Endothelial cell (in vitro differentiated cells): ENCODE measurements at regions not wholly inside any gene's neighbourhood (a gene's known extent, or its start where the extent isn't known, plus 50 kb on each side); places are given as distances from the start of the nearest gene placed in this dataset.

ENCODE experiments used
- DNase-seq: peaks from one replicate; pipeline ENCODE4 v3.0.0; 2021; ENCODE audit warnings: low spot score
- H3K27ac Mint-ChIP-seq: one replicate; pipeline ENCODE4 v1.8.0; 2021; ENCODE audit warnings: mixed read lengths, inconsistent platforms; ENCODE audit not compliant: unreplicated experiment
- H3K27me3 Mint-ChIP-seq: one replicate; pipeline ENCODE4 v1.8.0; 2021; ENCODE audit warnings: mild to moderate bottlenecking, moderate library complexity, mixed read lengths, inconsistent platforms; ENCODE audit not compliant: unreplicated experiment
- H3K36me3 Mint-ChIP-seq: one replicate; pipeline ENCODE4 v1.8.0; 2021; ENCODE audit warnings: mild to moderate bottlenecking, low read depth, mixed read lengths, inconsistent platforms; ENCODE audit not compliant: unreplicated experiment
- H3K4me1 Mint-ChIP-seq: one replicate; pipeline ENCODE4 v1.8.0; 2021; ENCODE audit warnings: mild to moderate bottlenecking, mixed read lengths, inconsistent platforms; ENCODE audit not compliant: unreplicated experiment
- H3K4me3 Mint-ChIP-seq: one replicate; pipeline ENCODE4 v1.8.0; 2021; ENCODE audit warnings: mild to moderate bottlenecking, mixed read lengths, inconsistent platforms; ENCODE audit not compliant: unreplicated experiment
- H3K9me3 Mint-ChIP-seq: one replicate; pipeline ENCODE4 v1.8.0; 2021; ENCODE audit warnings: mixed read lengths, inconsistent platforms; ENCODE audit not compliant: unreplicated experiment
- TF ChIP-seq, protein P1 (sequence below): fragments of 200-600 bp; sonication (generic); IDR thresholded peaks from one replicate; pipeline ENCODE4 v1.5.0; 2021; ENCODE audit warnings: antibody characterized with exemption; ENCODE audit not compliant: unreplicated experiment

DNA sequence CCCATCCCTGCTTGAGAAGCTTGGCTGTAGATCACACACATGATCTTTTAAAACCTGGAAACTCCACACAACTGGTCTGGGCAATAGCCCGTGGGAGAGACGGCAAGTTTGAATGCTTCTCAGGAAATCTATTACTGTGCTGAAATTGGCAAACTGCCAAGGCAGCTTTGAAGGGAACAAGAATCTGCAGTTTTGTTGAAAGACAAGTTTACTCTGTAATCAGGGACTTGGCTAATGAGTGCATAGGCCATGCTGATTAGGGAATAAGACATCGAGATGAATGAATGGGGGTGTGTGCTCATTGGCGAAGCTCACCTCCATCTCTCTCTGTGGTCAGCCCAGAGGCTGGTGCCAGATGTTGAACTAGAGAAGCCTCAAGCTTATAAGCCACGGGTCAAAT, 218.8 kb downstream of the HIPK3 start:
- TF ChIP-seq, protein P1, sequence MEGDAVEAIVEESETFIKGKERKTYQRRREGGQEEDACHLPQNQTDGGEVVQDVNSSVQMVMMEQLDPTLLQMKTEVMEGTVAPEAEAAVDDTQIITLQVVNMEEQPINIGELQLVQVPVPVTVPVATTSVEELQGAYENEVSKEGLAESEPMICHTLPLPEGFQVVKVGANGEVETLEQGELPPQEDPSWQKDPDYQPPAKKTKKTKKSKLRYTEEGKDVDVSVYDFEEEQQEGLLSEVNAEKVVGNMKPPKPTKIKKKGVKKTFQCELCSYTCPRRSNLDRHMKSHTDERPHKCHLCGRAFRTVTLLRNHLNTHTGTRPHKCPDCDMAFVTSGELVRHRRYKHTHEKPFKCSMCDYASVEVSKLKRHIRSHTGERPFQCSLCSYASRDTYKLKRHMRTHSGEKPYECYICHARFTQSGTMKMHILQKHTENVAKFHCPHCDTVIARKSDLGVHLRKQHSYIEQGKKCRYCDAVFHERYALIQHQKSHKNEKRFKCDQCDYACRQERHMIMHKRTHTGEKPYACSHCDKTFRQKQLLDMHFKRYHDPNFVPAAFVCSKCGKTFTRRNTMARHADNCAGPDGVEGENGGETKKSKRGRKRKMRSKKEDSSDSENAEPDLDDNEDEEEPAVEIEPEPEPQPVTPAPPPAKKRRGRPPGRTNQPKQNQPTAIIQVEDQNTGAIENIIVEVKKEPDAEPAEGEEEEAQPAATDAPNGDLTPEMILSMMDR = no peak
- Mint-ChIP-seq H3K4me1 (no peaks in the 10 kb centered on the region), H3K27ac (no peak overlapping the region), H3K9me3 (no peaks in the 10 kb centered on the region), H3K27me3 (no peaks in the 10 kb centered on the region), H3K36me3 (no peaks in the 10 kb centered on the region), H3K4me3 (no peak overlapping the region)
- DNase-seq = no peak

DNA sequence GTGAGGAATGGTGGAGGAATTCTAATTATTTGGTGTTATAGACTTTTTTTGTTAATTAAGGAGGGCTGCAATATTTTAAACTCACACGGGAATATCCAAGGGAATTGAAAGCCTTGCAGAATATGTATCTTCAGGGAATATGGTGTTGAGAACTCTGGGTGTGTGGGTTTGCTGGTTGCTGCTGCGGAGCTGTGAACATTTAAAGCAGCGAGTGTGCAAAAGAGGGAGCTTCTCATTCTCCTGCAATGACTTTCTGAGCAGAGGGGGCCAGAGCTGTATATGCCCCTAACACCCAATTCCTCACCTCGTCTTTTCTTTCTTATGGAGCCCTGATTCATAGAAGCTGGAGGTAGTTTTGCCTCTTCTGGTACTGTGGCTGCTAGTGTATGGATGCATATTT, 217.7 kb downstream of the HIPK3 start:
- H3K27ac Mint-ChIP-seq = no peak overlapping the region
- H3K4me3 Mint-ChIP-seq = no peak overlapping the region
- no peaks in the 10 kb centered on the region for H3K27me3 Mint-ChIP-seq
- TF ChIP-seq, protein P1 = no peak
- H3K4me1 Mint-ChIP-seq = no peaks in the 10 kb centered on the region
- H3K9me3 Mint-ChIP-seq = no peaks in the 10 kb centered on the region
- H3K36me3 Mint-ChIP-seq = no peaks in the 10 kb centered on the region
- no peak for DNase-seq

DNA sequence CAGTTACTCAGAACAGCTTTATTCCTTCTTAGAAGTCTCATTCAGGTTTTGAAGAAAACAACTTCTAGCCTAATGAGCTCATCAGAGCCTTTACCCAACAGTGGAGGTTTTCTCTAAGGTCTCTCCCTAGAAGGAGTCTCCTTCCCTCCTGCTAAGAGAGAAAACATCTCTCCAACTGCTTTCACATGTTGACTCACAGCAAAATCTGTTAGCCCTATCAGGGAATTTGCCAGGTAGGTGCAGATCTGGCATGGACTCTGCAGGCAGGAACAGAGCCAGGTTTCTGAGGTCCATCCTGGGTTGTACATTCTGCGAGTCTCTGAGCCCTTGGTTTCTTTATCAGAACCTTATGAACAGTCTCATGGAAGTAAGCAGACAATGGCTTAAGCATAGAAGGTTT, 214.4 kb downstream of the HIPK3 start:
- H3K36me3 Mint-ChIP-seq = no peaks in the 10 kb centered on the region
- H3K27me3 Mint-ChIP-seq = no peaks in the 10 kb centered on the region
- no peaks in the 10 kb centered on the region for H3K4me1 Mint-ChIP-seq
- no peak overlapping the region for H3K27ac Mint-ChIP-seq
- no peak overlapping the region for H3K4me3 Mint-ChIP-seq
- TF ChIP-seq, protein P1 = no peak
- H3K9me3 Mint-ChIP-seq = no peaks in the 10 kb centered on the region
- DNase-seq = no peak

DNA sequence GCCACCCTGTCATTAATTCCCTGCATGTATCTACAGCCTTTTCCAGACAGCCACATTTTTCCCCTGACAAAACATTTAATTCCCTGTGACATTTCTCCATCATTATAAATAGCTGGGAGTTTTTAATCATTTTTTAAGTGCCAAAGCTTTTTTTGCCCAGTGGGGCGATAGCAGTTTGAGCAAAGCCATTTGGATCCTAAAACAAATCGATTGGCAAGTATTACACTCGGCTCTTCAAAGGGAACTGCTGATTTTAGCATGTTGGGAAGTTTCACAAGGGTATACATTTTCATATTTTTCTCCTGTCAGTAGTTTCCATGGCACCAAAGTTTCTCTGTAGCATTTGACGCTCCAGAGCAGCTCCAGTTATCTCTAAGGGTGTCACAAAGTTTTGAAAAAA, 210.8 kb downstream of the HIPK3 start:
- H3K27ac Mint-ChIP-seq = no peak overlapping the region
- no peaks in the 10 kb centered on the region for H3K4me1 Mint-ChIP-seq
- no peak for DNase-seq
- TF ChIP-seq, protein P1 = no peak
- no peak overlapping the region for H3K4me3 Mint-ChIP-seq
- no peaks in the 10 kb centered on the region for H3K9me3 Mint-ChIP-seq
- peaks cover 3% of the 10 kb centered on the region for H3K36me3 Mint-ChIP-seq
- peaks cover 2% of the 10 kb centered on the region for H3K27me3 Mint-ChIP-seq

DNA sequence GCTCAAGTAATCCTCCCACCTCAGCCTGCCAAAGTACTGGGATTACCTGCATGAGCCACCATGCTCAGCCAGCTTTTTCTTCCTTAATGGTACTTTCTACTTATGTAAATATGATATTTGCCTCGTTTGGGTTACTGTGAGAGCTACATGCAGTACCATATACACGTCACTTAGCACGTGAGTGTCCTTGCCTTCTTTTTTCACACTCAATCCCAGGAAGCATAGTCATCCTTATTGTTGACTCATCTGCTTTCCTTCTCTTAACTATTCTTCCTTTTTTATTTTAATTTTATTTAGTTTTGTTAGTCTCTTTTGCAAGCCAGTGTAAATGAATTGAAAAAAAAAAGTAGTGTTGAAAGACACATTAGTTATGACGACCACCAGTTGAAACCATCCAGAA, 205.9 kb downstream of the HIPK3 start:
- no peak for DNase-seq
- Mint-ChIP-seq H3K4me3 (no peak overlapping the region), H3K4me1 (peaks cover 4% of the 10 kb centered on the region), H3K36me3 (peaks cover 3% of the 10 kb centered on the region), H3K9me3 (no peaks in the 10 kb centered on the region), H3K27ac (no peak overlapping the region), H3K27me3 (peaks cover 2% of the 10 kb centered on the region)
- TF ChIP-seq, protein P1 = no peak
